GM12801 (cell line): ENCODE measurements at regions not wholly inside any gene's neighbourhood (a gene's known extent, or its start where the extent isn't known, plus 50 kb on each side); places are given as distances from the start of the nearest gene placed in this dataset.

Experiments used
- TF ChIP-seq, protein P1 (sequence below): IDR thresholded peaks from one replicate; pipeline ENCODE4 v1.5.1; 2011; ENCODE audit warnings: control low read depth; ENCODE audit not compliant: insufficient read length; ENCODE audit errors: extremely low read depth

GRCh38 chr13:106867249-106867648, 299.3 kb upstream of the ARGLU1 start:
- TF ChIP-seq, protein P1, sequence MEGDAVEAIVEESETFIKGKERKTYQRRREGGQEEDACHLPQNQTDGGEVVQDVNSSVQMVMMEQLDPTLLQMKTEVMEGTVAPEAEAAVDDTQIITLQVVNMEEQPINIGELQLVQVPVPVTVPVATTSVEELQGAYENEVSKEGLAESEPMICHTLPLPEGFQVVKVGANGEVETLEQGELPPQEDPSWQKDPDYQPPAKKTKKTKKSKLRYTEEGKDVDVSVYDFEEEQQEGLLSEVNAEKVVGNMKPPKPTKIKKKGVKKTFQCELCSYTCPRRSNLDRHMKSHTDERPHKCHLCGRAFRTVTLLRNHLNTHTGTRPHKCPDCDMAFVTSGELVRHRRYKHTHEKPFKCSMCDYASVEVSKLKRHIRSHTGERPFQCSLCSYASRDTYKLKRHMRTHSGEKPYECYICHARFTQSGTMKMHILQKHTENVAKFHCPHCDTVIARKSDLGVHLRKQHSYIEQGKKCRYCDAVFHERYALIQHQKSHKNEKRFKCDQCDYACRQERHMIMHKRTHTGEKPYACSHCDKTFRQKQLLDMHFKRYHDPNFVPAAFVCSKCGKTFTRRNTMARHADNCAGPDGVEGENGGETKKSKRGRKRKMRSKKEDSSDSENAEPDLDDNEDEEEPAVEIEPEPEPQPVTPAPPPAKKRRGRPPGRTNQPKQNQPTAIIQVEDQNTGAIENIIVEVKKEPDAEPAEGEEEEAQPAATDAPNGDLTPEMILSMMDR, result no peak

GRCh38 chr13:106865716-106866440, 297.9 kb upstream of the ARGLU1 start:
- TF ChIP-seq, protein P1, result no peak

- TF ChIP-seq, protein P1, result no peak
Measured at GRCh38 chr13:106859533-106859904, 291.6 kb upstream of the ARGLU1 start.

GRCh38 chr13:106858903-106859532, 291.1 kb upstream of the ARGLU1 start:
- TF ChIP-seq, protein P1, result no peak

DNA sequence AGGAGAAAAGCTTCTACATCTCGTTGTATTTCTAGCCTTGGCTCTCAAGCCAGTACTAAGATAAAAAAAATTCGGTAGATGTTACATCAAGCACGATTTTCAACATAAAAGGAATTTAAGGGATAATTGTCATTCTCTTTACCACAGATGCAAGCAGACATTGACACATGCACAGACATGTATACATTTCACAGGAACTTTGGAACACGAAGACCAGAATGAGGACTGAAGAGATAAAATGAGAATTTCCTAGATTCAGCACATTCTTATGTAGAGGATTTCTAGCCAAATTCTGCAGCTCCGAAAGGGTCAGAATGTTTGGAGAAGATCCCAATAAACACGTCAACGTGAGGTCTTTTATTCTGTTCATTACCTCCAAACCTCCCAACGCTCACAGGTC, 284.5 kb upstream of the ARGLU1 start:
- TF ChIP-seq, protein P1, result no peak

DNA sequence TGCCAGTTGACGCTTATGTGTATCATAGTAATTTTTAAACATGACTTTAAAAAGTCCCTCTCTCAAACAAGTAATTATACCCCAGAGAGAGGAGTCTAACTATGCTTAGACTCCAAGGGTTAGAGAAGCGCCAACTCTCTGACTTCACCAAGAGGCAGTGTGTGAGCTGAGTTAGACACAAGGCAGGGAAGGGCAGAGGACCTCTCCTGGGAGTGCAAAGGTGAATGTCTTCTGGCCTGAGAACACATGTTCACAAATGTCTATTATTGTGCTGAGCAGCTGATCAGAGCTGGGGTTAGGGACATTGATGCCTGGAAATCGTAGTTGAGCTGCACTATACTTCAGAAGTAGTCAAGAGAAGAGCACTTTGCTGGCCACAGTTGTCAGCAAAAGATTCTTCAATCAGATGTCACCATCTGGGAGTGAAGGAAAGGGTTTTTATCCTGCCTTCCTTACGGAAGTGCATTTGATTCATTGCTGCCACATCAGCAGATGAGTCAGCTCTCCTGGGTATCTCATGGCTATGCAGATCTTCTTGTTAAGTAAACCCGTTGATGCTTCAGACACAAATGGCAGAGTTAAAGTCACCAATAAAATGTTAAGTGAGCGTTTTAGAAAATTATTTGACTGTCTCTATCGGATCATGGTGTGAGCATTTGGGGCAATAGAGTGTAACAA, 283.2 kb upstream of the ARGLU1 start:
- TF ChIP-seq, protein P1, result no peak

DNA sequence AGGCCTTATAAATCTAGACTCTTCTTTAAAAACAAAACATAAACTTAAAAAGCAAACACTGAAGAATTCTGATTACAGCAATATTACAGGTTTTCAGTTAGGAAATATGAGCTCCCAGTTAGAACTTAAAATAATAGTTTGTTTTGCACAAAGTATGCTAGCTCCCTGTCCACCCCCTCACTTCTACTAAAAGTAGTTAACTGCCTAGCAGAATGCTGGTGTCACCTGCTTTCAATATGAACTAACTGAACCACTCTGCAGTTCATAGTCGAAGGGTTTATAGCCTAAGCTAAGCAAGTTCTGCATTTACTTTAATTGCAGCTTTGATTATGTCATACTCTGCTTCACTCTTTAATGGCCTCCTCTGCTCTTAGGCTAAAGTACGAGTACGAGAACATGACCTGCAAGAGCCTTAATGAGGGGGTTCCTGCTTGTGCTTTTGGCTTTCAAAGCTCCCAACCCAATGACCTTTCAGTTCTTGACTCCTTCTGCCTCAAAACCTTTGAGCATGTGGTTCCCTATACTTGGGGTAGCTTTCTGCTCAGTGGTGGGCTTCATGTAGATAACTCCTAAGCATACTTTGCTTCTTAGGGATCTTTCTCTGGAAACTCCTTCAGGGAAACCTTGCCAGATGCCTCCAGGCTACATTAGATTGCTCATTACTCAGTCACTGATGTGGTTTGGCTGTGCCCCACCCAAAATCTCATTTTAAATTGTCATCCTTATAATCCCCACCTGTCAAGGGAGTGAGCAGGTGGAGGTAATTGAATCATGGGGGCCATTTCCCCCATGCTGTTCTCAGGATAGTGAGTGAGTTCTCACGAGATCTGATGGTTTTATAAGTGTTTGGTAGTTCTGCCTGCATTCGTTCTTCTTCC, 278.9 kb upstream of the ARGLU1 start:
- TF ChIP-seq, protein P1, result no peak
